CD4-positive, alpha-beta T cell treated with Interleukin-1 beta for 1 hour (primary cell): ENCODE measurements at regions not wholly inside any gene's neighbourhood (a gene's known extent, or its start where the extent isn't known, plus 50 kb on each side); places are given as distances from the start of the nearest gene placed in this dataset.

ENCODE experiments used
- DNase-seq, 2 donors: peaks; one replicate each; pipeline ENCODE4 v3.0.0-alpha.2; 2020 to 2022

GRCh38 chr1:168875831-168876230, 146.8 kb upstream of the DPT start:
- no peak for DNase-seq

DNA sequence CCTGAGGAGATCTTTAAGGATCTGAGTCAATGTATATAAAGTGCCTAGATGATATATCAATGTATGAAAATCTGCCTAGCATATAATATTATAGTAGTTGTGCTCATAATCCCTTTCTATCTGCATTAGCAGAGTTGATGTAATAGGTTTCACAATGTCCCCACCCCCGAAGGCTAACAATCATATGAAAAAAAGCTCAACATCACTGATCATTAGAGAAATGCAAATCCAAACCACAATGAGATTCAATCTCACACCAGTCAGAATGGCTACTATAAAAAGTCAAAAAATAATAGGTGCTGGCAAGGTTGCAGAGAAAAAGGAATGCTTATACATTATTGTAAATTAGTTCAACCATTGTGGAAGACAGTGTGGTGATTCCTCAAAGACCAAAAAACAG, 147.8 kb upstream of the DPT start:
- no peak for DNase-seq

- DNase-seq, result no peak
Measured at GRCh38 chr1:168879896-168880734, 151.1 kb upstream of the DPT start.

GRCh38 chr1:168881656-168882260, 152.8 kb upstream of the DPT start:
- DNase-seq, result no peak

GRCh38 chr1:168887381-168887780, 158.4 kb upstream of the DPT start:
- no peak for DNase-seq

DNA sequence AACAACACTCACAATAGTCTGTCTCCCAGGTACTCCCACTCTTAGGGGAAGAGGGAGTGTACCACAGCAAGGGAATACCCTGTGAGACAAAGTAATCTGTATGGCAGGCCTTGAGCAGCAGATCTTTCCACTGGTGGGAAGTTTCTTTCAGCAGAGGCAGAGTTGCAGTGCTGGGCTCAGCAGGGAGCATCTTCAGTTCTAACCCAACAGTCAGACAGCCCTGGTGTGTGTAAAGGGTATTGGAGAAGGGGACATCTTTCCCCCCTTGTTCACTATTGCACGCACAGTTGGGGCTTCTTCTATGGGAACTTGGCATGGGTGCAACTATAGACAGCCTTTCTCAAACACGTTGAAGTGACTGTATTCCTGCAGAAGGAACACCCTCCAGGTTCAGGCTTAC, 159.4 kb upstream of the DPT start:
- no peak for DNase-seq

- no peak for DNase-seq
Measured at GRCh38 chr1:168892931-168893330, 163.9 kb upstream of the DPT start.

DNA sequence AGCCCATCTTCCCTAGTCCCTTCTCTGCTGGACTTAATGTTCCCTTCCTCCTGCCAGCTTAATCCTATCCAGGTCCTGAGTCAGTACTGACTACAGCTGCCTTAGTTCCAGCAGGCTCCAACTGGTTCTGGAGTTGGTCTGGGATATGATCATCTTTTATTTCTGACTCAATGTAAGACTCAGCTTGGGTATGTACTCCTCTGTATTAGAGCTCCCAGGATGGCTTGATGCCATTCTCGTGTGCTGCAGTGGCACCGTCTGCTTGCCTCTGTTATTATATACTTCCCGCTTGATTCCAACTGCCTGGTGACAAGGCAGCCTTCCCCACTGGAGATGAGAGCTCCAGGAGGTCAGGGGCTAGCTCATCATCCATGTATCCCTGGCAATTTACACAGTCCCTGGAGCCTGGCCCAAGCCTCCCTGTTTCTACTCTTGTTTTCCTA, 164.4 kb upstream of the DPT start:
- DNase-seq, result no peak

DNA sequence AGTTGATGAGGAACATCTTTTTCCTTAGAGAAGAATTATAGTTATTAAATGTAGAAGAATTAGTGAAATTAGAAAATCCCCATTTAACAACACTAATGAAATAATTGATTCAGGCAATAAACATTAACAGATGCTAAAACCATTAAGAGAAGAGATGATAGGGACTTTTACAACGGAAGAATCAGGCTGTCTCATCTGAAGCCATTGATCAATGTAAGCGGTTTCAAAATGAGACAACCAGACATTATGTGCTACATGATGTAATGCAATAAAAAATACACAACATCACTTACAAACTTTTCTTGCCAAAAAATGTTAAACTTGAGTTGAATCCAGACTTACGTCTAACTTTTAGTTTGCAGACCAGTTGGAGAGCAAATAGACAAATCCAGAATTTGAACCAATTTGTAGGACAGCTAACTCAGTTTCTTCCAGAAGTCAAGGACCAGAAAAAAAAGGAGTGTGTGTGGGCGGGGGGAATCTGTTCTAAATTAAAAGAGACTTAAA, 165.4 kb upstream of the DPT start:
- DNase-seq, result no peak

DNA sequence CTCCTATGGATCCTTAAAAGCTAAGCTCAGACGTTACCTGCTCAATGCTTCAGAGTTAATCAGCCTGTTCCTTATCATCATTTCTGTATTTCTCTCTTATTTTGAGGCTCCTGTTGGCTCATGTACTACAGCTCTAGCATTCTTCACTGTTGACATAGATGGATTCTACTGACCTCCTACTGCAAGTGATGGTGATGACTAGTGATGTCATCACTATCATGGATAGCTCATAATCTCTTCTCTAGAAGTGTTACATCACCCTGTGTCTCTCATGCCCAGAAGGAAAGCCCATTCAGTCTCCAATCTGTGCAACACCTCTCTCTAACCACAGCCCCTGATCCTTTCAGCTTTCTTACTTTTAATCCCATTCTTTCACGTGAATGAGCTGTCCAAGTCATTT, 168.2 kb upstream of the DPT start:
- DNase-seq, result no peak

DNA sequence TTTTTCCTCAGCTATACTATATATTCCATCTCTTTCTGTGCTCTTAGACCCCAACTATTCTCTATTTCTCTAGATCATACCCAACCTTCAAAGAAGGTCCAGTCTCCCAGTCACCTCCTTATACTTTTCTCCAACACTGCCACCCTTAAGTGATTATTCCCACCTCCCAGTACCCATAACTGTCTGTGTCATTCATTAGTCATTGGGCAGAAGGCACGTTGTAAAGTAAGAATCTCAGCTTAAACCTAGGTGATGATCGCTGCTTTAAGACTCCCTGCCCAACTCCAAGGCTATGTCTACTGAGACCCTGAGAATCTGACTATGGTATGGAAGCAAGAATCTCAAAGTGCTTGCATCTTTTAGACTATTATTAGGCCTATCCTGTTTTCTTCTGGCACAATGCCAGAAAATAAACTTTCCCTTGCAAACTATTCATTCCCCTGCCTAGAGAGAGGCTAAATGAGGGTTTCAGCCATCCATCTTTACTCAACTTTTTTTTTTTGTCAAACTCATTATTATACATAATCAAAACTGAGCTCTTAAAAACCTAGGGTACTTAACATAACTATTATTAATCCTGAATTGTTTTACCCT, 174.3 kb upstream of the DPT start:
- no peak for DNase-seq

DNA sequence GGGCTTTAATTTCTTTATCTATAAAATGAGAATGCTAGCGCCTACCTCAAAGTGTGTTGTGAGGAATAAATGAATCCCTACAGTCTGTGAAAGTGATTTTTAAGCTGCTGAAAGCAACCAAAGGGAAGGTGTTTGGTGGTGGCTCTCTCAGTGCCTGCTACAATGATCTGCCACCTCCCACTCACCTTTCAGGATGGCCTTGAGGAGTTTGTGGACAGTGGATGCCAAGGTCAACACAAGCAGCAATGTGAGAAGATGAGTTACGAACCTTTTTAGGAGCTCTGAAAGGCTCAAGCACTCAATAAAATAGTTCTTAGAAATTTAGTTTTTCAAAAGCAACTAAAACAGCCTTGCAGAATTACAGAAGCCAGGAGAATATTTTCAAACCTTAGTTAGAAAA, 176.6 kb upstream of the DPT start:
- DNase-seq, result no peak

DNA sequence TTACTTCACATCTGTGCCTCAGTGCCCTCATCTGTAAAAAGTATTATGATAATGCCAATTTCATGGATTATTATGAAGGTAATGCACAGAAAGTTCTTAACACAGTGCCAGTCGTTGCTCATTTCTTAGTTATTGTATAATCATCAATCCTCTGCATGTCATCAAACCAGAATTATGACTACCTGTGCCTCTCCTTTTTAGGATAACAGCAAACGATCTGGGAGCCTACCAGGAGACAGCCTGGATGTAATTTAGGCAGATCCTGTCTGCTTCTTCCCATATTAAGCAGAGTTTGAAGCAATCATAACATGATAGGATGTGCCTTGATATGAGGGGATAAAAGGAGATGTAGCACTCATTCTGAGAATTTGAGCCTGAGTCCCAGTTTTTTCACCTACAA, 177.4 kb upstream of the DPT start:
- DNase-seq, result no peak

GRCh38 chr1:168907053-168907452, 178.0 kb upstream of the DPT start:
- no peak for DNase-seq

GRCh38 chr1:168907786-168908348, 178.9 kb upstream of the DPT start:
- no peak for DNase-seq

DNA sequence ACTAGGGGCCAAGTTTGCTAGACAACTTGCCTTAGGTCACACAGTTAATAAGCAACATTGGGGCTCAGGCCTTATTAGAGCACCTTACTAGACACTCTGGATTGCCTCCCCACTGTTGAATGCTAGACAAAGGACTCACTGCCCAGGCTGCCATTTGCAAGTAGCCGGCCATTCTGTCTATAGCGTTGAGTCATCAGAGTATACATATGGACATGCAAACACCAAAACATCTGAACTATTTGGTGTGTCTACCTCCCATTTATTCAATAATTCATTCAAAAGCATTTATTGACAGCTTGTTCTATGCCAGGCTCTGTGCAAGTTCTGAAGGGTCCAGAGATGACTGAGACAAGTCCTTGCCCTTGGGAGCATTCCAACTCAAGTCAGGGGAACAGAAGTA, 181.4 kb upstream of the DPT start:
- no peak for DNase-seq

DNA sequence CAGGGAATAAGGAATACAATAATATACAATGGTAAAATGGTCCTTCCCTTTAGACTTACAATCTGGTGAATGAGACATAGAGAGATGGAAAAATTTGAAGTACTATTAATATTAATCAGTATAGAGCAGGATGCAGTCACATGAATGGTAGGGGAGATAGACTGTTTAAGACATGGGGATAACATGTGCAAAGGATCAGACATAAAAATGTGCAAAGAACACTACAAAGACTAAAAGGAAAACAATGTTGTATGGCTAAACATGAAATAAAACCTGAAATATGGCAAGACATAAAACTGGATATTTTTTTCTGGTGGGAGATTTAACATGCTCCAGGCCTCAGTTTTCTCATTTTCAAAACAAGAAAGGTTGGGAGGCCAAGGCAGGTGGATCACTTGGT, 182.4 kb upstream of the DPT start:
- DNase-seq, result no peak

DNA sequence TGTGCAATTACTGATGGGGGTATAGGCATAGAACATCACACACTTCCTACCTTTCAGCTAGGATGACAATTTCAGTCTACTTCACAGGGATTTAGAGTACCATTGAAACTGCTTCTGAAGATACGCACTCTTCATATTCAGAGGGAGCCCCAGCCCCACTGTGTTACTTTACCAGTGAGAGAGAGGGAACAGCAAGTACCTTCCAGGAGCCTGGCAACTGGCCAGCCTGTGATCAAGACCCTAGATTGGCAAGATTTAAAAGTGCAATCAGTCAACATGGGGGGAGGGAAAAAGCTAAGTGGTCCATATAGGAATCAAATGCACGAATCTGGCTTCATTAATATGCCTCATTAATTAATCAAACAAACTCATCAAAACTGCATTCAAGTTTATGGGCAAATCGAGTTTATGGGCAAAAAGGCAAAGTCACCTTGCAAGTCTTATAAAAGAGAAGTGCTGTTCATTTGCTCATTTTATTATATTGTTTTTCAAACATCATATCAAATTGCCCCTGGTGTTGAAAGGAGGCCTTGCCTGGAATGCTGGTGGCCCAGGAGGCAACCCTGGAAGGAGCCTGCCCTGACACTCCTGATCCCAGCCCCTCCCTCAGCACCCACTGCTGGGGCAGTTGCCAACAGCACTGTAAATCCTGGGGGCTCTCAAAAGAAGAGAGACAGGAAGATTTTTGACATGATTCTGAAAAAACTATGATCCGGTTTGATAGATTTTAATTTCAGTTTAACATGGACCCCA, 184.9 kb upstream of the DPT start:
- DNase-seq, result no peak

- DNase-seq, result no peak
Measured at GRCh38 chr1:168917309-168917708, 188.3 kb upstream of the DPT start.

GRCh38 chr1:168917796-168918195, 188.7 kb upstream of the ATP1B1 start:
- no peak for DNase-seq

GRCh38 chr1:168918860-168919741, 187.4 kb upstream of the ATP1B1 start:
- DNase-seq, result no peak
